LNCAP (cell line): ENCODE measurements at regions not wholly inside any gene's neighbourhood (a gene's known extent, or its start where the extent isn't known, plus 50 kb on each side); places are given as distances from the start of the nearest gene placed in this dataset.

Experiments used
- TF ChIP-seq, protein P1 (sequence below): fragments of 450-650 bp; IDR thresholded peaks from 2 replicates; pipeline ENCODE4 v1.5.1; 2017; ENCODE audit warnings: mild to moderate bottlenecking

GRCh38 chr10:58104351-58104751 lies 163.3 kb downstream of the IPMK start:
- TF ChIP-seq, protein P1, sequence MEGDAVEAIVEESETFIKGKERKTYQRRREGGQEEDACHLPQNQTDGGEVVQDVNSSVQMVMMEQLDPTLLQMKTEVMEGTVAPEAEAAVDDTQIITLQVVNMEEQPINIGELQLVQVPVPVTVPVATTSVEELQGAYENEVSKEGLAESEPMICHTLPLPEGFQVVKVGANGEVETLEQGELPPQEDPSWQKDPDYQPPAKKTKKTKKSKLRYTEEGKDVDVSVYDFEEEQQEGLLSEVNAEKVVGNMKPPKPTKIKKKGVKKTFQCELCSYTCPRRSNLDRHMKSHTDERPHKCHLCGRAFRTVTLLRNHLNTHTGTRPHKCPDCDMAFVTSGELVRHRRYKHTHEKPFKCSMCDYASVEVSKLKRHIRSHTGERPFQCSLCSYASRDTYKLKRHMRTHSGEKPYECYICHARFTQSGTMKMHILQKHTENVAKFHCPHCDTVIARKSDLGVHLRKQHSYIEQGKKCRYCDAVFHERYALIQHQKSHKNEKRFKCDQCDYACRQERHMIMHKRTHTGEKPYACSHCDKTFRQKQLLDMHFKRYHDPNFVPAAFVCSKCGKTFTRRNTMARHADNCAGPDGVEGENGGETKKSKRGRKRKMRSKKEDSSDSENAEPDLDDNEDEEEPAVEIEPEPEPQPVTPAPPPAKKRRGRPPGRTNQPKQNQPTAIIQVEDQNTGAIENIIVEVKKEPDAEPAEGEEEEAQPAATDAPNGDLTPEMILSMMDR, result no peak

- TF ChIP-seq, protein P1, result no peak
Observed at GRCh38 chr10:58102897-58103296, 164.8 kb downstream of the IPMK start.

- TF ChIP-seq, protein P1, result no peak
Observed at GRCh38 chr10:58101682-58102081, 166.0 kb downstream of the IPMK start.

- TF ChIP-seq, protein P1, result no peak
Observed at GRCh38 chr10:58094985-58095718, 172.5 kb downstream of the IPMK start.

- TF ChIP-seq, protein P1, result no peak
Observed at GRCh38 chr10:58091886-58092285, 175.8 kb downstream of the IPMK start.

- TF ChIP-seq, protein P1, result no peak
Observed at GRCh38 chr10:58089739-58090138, 178.0 kb downstream of the IPMK start.

DNA sequence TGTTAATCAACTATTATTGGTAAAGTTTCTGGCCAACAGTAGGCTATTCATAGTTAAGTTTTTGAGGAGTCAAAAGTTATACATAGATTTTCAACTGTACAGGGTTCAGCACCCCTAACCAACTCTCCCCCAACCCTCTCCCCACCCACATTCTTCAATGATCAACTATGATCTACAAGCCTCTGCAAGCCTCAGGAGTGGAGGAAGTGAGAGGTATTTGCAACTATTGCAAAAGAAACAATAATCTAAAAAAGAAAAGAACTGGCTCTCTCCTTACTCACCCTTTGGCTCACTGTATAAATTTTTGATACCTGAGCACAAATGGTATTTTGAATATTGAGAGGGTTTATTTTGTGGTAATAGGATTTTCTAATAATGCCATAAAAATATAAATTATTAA lies 179.8 kb downstream of the IPMK start:
- TF ChIP-seq, protein P1, result no peak

DNA sequence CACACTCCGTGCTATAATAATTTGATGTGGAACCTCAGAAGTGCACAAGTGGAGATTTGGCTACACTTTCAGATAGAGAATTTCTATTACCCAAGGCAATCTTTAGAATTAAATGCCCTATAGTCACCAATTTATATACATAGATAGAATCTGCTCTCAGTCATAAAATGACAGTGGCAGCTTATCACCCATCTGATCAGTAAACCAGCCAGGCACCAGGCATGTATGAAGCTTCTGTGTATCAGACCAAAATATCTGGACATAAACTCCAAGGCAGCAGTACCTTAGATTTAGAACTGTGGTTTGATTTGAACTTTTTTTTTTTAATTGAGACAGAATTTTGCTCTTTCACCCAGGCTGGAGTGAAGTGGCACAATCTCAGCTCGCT lies 180.9 kb downstream of the IPMK start:
- TF ChIP-seq, protein P1, result no peak
